Panc1 (cell line): ENCODE measurements at regions not wholly inside any gene's neighbourhood (a gene's known extent, or its start where the extent isn't known, plus 50 kb on each side); places are given as distances from the start of the nearest gene placed in this dataset.

Experiments used
- ATAC-seq: fragments of 200-7000 bp; cut with Tn5 transposase; 2 replicates; pipeline ENCODE4 v1.9.1; 2020; ENCODE audit warnings: mild to moderate bottlenecking, moderate library complexity
- BruUV-seq: library from RNA; stranded (reverse); fragments of 400-500 nt; replicated peaks from 2 replicates; lab custom pipeline; 2021; lab: Mats Ljungman, UMichigan
- CTCF ChIA-PET: fragments of 300-600 bp; sonication (Branson Sonifier 250); formaldehyde crosslinking; loops from one replicate; lab custom pipeline; 2022; ENCODE audit warnings: antibody characterized with exemption; lab: Charles Lee
- POLR2A ChIA-PET: fragments of 300-600 bp; sonication (Branson Sonifier 250); formaldehyde crosslinking; loops from one replicate; lab custom pipeline; 2022; ENCODE audit warnings: antibody characterized with exemption; lab: Charles Lee
- DNase-seq: peaks from one replicate; pipeline ENCODE4 v3.0.0-alpha.2; 2010; ENCODE audit warnings: low read depth, low spot score
- H3K27ac ChIP-seq: 2 replicates; pipeline ENCODE4 v1.5.1; 2011; ENCODE audit warnings: mild to moderate bottlenecking, low read length, inconsistent platforms
- H3K27me3 ChIP-seq: fragments of 200-500 bp; sonication (Bioruptor generic); 2 replicates; pipeline ENCODE4 v1.6.0; 2014; ENCODE audit warnings: low read length, inconsistent platforms; ENCODE audit not compliant: control insufficient read depth, insufficient read depth
- H3K36me3 ChIP-seq: fragments of 200-500 bp; sonication (Bioruptor generic); 2 replicates; pipeline ENCODE4 v1.5.1; 2014; ENCODE audit warnings: inconsistent platforms, mild to moderate bottlenecking, low read length, moderate library complexity; ENCODE audit not compliant: control insufficient read depth, insufficient read depth
- H3K4me1 ChIP-seq: 2 replicates; pipeline ENCODE4 v1.5.1; 2011; ENCODE audit warnings: inconsistent platforms, mild to moderate bottlenecking, low read length, moderate library complexity; ENCODE audit not compliant: control insufficient read depth, insufficient read depth
- H3K4me3 ChIP-seq, 2 experiments: 2 replicates each; pipeline ENCODE4 v1.5.1; 2011 to 2012; ENCODE audit warnings: low read depth in 2 of 2, low read length in 2 of 2, mild to moderate bottlenecking in 2 of 2, inconsistent platforms in 1 of 2, moderate library complexity in 1 of 2
- H3K9me3 ChIP-seq: fragments of 200-500 bp; sonication (Bioruptor generic); 2 replicates; pipeline ENCODE4 v1.5.1; 2014; ENCODE audit warnings: low read depth, mild to moderate bottlenecking, inconsistent platforms, low read length, moderate library complexity; ENCODE audit not compliant: control insufficient read depth, insufficient read depth
- POLR2AphosphoS5 ChIP-seq: IDR thresholded peaks from 2 replicates; pipeline ENCODE4 v1.6.1; 2012; ENCODE audit warnings: mild to moderate bottlenecking, low read depth, low read length, moderate library complexity
- SIN3A ChIP-seq: IDR thresholded peaks from 2 replicates; pipeline ENCODE4 v1.6.1; 2012; ENCODE audit warnings: low read depth, mild to moderate bottlenecking, low read length, moderate library complexity, borderline replicate concordance; ENCODE audit not compliant: insufficient read depth
- TCF7L2 ChIP-seq: IDR thresholded peaks from 2 replicates; pipeline ENCODE4 v1.6.1; 2011; ENCODE audit warnings: mild to moderate bottlenecking, low read depth, low read length, inconsistent platforms
- in situ Hi-C: cut with HindIII; loops from 2 replicates; pipeline ENCODE4 v1.10.0; 2016; ENCODE audit warnings: low sequenced_read_pairs, low pct_unique_long_range_greater_than_20kb
- intact Hi-C: fragments of 100-400 bp; cut with micrococcal nuclease; formaldehyde crosslinking; loops from one replicate; pipeline ENCODE4 v1.10.0; 2022; ENCODE audit not compliant: unreplicated experiment
- TF ChIP-seq, protein P1 (sequence below), 2 experiments: IDR thresholded peaks; 2 replicates each; pipeline ENCODE4 v1.6.1; 2011 to 2012; ENCODE audit warnings: low read depth in 2 of 2, control low read depth in 1 of 2, low read length in 1 of 2, mild to moderate bottlenecking in 1 of 2, moderate library complexity in 1 of 2; ENCODE audit not compliant: insufficient read depth in 1 of 2
- TF ChIP-seq, protein P2 (sequence below): fragments of 450-650 bp; IDR thresholded peaks from 2 replicates; pipeline ENCODE4 v1.5.1; 2017; ENCODE audit warnings: mild to moderate bottlenecking

DNA sequence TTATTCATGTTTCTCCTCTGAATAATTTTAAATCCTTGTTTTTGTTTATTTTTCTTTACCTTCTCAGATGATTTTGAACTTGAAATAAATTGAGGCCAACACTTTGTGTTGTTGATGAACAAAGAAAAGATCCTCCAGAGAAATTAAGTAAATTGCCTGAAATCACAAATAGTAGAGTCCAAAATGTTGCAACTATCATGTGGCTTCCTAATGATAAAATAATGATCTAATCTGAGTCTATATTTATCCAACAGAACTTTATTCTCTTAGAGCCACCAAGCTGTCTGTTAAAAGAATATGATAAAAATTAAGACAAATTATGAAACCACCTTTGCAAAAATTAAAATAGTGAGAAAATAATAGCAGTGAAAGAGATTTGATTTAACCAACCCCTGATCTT, 132.2 kb upstream of the SPEF2 start:
- H3K9me3 ChIP-seq = no peaks in the 10 kb centered on the region
- H3K27ac ChIP-seq = no peak overlapping the region
- POLR2A ChIA-PET = no interaction called here
- H3K27me3 ChIP-seq = no peaks in the 10 kb centered on the region
- TF ChIP-seq, protein P1, sequence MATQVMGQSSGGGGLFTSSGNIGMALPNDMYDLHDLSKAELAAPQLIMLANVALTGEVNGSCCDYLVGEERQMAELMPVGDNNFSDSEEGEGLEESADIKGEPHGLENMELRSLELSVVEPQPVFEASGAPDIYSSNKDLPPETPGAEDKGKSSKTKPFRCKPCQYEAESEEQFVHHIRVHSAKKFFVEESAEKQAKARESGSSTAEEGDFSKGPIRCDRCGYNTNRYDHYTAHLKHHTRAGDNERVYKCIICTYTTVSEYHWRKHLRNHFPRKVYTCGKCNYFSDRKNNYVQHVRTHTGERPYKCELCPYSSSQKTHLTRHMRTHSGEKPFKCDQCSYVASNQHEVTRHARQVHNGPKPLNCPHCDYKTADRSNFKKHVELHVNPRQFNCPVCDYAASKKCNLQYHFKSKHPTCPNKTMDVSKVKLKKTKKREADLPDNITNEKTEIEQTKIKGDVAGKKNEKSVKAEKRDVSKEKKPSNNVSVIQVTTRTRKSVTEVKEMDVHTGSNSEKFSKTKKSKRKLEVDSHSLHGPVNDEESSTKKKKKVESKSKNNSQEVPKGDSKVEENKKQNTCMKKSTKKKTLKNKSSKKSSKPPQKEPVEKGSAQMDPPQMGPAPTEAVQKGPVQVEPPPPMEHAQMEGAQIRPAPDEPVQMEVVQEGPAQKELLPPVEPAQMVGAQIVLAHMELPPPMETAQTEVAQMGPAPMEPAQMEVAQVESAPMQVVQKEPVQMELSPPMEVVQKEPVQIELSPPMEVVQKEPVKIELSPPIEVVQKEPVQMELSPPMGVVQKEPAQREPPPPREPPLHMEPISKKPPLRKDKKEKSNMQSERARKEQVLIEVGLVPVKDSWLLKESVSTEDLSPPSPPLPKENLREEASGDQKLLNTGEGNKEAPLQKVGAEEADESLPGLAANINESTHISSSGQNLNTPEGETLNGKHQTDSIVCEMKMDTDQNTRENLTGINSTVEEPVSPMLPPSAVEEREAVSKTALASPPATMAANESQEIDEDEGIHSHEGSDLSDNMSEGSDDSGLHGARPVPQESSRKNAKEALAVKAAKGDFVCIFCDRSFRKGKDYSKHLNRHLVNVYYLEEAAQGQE (IDR thresholded peaks at IDR 0.05; ENCODE audit: insufficient read depth in 1 of 2, low read depth in 2 of 2, low read length in 1 of 2) = no peak
- no peak for TF ChIP-seq SIN3A
- no peak for TF ChIP-seq POLR2AphosphoS5
- TF ChIP-seq, protein P2, sequence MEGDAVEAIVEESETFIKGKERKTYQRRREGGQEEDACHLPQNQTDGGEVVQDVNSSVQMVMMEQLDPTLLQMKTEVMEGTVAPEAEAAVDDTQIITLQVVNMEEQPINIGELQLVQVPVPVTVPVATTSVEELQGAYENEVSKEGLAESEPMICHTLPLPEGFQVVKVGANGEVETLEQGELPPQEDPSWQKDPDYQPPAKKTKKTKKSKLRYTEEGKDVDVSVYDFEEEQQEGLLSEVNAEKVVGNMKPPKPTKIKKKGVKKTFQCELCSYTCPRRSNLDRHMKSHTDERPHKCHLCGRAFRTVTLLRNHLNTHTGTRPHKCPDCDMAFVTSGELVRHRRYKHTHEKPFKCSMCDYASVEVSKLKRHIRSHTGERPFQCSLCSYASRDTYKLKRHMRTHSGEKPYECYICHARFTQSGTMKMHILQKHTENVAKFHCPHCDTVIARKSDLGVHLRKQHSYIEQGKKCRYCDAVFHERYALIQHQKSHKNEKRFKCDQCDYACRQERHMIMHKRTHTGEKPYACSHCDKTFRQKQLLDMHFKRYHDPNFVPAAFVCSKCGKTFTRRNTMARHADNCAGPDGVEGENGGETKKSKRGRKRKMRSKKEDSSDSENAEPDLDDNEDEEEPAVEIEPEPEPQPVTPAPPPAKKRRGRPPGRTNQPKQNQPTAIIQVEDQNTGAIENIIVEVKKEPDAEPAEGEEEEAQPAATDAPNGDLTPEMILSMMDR = no peak
- TF ChIP-seq TCF7L2 = no peak
- H3K36me3 ChIP-seq = no peaks in the 10 kb centered on the region
- BruUV-seq = no TSS peak
- CTCF ChIA-PET = no interaction called here
- DNase-seq (no peak), ATAC-seq (no peak)
- in situ Hi-C loops (no loop called here), intact Hi-C loops (no loop called here)
- H3K4me1 ChIP-seq = no peaks in the 10 kb centered on the region
- H3K4me3 ChIP-seq = no peak overlapping the region

DNA sequence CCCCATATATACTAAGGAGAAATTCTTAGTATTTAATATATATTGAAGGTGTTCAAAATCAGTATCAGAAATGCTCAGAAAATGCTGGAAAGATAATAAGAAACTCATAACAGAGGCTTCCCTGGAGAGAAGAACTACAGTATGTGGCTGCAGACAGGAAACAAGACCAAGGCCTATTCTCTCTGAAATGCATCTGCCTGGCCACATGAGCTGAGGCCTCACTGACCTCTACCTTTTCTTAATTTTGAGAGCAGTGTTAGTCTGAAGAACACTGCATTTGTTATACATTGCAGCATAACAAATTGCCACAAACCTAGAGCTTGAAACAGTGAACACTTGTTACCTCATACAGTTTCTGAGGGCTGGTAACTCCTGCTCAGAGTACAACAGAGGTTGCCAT, 133.4 kb upstream of the SPEF2 start:
- POLR2A ChIA-PET = no interaction called here
- CTCF ChIA-PET = no interaction called here
- in situ Hi-C loops = no loop called here
- intact Hi-C loops = no loop called here
- TF ChIP-seq, protein P1 (IDR thresholded peaks at IDR 0.05; ENCODE audit: insufficient read depth in 1 of 2, low read depth in 2 of 2, low read length in 1 of 2) = no peak
- TF ChIP-seq POLR2AphosphoS5 = no peak
- no peak for TF ChIP-seq SIN3A
- TF ChIP-seq TCF7L2 = no peak
- TF ChIP-seq, protein P2 = no peak
- no peak overlapping the region for H3K27ac ChIP-seq
- ATAC-seq (no peak), DNase-seq (no peak)
- no peaks in the 10 kb centered on the region for H3K9me3 ChIP-seq
- H3K27me3 ChIP-seq = no peaks in the 10 kb centered on the region
- no TSS peak for BruUV-seq
- no peak overlapping the region for H3K4me3 ChIP-seq
- H3K4me1 ChIP-seq = no peaks in the 10 kb centered on the region
- H3K36me3 ChIP-seq = no peaks in the 10 kb centered on the region
